GM12872 (cell line): ENCODE measurements at regions not wholly inside any gene's neighbourhood (a gene's known extent, or its start where the extent isn't known, plus 50 kb on each side); places are given as distances from the start of the nearest gene placed in this dataset.

Experiments
- CTCF ChIP-seq: IDR thresholded peaks from 3 replicates; pipeline ENCODE4 v1.5.1; 2011; ENCODE audit warnings: low read depth, mild to moderate bottlenecking, low read length, moderate library complexity; ENCODE audit not compliant: insufficient read depth

- TF ChIP-seq CTCF, result no peak
These were observed 365.5 kb downstream of the PCDH7 start for GRCh38 chr4:31085689-31086088.

- TF ChIP-seq CTCF, result no peak
These were observed 366.7 kb downstream of the PCDH7 start for GRCh38 chr4:31086756-31087330.

GRCh38 chr4:31088600-31089230 lies 368.5 kb downstream of the PCDH7 start:
- TF ChIP-seq CTCF, result no peak

- TF ChIP-seq CTCF, result no peak
These were observed 369.6 kb downstream of the PCDH7 start for GRCh38 chr4:31089815-31090214.

GRCh38 chr4:31094474-31094873 lies 374.3 kb downstream of the PCDH7 start:
- TF ChIP-seq CTCF, result no peak

GRCh38 chr4:31097999-31098398 lies 377.8 kb downstream of the PCDH7 start:
- TF ChIP-seq CTCF, result no peak

GRCh38 chr4:31100536-31100935 lies 380.4 kb downstream of the PCDH7 start:
- TF ChIP-seq CTCF, result no peak

- TF ChIP-seq CTCF, result no peak
These were observed 383.9 kb downstream of the PCDH7 start for GRCh38 chr4:31104043-31104442.
